GM21619 (cell line): ENCODE measurements at regions not wholly inside any gene's neighbourhood (a gene's known extent, or its start where the extent isn't known, plus 50 kb on each side); places are given as distances from the start of the nearest gene placed in this dataset.
"Not testable (repeated sequence)": the region's sequence is repeated elsewhere in the genome, so short reads cannot be mapped to it uniquely, and the experiment has no call there.

Source experiments
- ATAC-seq: cut with Tn5 transposase; IDR thresholded peaks from one replicate; pipeline ENCODE4 v1.9.1; 2021; ENCODE audit not compliant: unreplicated experiment

DNA sequence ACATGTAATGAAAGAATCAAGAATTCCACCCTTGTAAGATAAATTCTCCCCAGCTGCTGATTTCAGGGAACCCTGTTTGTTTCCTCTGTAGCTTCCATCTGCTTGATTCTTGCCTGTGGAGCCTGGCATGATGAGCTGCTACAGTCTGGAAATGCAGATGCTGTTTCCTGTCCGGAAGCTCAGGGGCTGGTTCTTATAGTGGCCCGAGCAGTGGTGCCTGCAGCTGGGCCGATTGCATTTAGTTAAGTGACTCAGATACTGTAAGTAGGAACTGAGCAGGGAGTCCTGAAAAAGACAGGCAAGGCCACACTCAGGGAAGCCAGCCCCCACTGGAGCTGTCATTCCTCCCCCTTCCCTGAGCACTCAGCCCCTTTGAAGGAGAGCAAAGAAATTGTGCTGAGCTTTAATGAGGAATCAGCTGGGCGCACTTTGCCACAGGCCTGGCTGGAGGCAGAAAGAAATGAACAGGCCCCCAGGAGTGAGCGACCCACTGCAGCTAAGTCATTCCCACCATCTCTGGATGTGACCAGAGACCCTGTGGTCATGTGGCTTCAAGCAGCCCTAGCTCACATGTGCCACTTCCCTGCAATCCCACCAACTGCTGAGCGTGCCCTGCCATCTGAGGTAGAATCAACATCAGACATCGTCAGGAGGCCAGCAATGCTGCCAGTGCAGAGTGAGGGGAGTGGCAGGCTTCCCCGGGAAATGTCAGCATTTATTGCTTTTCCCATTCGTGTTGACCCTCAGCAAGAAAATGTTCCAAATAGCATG, 206.0 kb upstream of the WWC1 start:
- no peak for ATAC-seq

DNA sequence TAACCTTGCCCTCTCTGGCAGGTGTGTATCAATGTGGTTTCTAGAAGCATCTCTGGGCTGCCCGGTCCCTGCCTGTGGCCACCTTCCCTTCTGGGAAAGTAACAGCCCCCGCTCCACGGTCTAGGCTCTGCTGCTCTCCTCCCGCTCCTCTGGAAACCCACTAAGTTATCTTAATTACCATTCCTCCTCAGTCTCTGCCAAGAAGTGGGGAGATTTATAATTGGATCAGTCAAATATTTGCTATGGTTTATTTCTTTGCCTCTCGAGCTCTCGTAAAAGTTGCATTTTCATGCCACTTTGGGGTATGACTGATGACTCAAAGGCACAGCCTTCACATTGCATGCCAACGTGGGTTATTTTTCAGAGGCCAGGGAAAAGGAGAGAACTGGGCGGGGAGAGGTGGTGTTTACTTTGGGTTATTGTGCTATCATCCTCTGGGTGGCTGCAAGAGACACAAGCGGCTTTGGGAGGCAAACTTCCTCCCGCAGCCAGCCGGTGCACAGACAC, 205.3 kb upstream of the WWC1 start:
- ATAC-seq, result no peak

DNA sequence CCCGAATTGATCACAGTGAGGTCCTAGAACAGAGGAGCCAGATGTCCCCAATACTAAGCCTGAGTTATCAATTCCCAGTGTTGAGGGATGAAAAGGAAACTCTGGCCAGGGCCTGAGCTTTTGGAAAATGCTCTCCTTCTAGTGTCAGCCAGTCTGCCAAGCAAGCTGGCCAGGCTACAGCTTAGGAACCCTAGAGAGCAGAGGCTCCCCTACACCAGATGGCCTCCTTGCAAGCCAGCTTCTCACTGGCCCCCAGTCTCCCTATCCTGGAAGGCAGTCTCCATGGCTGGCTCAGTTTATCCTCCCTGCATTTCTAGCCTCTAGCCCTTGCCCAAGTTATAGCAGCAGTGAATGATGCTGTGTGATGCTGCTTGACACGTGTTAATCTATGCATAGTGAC, 204.7 kb upstream of the WWC1 start:
- no peak for ATAC-seq

DNA sequence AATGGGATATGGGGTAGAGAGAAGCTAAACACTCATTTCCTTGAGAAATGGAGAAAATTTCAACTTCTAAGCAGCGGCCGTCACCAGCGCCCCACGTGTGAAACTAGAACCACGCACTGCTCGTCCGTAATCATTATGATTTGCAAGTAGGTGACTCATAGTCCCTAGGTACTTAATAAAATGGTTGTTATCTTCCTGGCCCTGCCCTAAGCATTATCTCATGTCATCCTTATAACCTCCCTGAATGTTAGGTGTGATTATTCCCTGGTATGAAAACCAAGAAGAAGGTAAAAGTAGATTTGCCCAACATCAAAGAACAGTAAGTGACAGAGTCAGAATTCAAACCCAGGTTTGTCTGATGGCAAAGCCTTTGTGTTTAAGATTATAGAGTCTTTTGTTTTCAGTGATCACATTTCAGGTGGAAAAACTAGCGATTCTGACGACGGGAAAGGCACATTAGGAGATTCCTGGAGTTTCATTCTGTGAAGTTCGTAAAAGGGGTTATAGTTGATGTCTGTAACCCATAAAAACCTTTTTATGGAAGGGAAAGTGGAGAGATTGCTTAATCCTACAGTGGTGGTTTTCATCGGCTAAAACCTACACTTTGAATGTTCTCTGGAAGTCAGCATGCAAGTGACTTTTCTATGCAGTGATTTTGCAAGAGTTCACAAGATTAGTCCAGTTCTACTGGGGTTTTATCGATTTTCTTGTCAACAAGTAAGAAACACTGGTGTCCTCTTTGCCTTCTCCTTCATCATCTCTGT, 202.9 kb upstream of the WWC1 start:
- no peak for ATAC-seq

DNA sequence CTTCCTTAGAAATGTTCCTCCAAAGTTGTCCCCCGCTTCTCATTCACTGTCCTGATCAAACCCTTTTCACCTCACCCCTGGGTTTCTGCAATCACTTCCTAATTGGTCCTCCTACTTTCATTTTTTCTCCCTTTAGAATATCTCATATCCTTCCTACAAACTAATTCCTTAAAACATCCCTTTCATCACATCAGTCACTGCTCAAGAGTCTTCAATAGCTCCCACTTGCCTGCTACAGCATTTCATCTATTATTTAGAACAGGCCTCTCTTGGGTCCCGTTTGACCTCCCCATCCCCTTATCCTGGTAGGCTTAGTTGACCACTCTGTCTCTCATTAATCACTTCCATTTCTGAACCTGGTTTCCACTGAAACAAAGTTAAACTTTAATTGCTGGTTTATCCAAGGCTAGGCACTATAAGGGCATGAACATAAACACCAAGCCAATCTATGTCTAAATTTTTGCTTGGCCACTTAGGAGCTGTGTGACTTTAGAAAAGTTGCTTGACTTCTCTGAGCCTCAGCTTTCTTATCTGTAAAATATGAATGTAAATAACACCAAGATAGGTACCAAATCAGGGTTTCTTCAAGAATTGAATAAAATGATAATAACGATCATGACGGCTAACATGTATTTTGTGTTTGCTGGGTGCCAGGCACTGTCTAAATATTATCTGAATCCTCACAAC, 202.1 kb upstream of the WWC1 start:
- ATAC-seq, result no peak

DNA sequence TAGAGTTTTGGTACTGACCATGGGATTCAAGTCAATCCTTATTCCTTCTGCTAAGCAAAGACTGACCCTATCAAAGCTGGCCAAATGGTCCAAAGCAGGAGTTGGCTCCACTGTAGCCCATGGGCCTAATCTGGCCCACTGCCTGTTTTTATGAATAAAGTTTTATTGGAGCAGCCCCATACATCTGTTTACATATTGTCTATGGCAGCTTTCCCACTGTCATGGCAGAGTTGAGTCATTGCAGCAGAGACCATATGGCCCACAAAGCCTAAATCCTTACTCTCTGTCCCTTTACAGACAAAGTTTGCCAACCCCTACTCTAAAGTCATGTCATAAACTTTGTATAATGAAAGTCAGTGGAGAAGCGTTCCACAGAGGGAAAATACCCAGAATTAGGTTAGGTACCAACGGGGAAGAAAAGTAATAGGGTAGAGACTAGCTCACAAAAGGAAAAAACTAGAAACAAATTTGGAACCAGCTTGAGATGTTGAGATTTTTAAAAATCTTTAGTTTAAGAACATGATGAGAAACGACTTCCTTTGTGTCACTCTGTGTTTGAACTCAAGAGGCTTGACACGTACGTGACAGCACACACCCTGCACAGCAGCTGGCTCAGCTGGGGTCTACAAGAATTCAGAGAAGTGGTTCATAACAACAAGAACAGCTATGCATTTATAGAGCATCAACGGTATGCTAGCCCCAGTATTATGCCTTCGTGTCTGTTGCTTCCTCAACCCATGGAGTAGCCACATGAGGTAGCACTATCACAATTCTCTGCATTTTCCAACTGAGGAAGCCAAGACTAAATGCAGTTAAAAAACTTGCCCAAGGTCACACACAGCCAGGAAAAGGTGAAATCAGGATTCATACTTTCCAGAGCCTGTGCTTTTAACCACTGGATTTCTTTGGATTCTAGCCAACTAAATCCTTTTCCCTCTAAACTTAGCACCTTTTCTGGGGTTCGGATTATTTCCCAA, 198.9 kb upstream of the WWC1 start:
- no peak for ATAC-seq

DNA sequence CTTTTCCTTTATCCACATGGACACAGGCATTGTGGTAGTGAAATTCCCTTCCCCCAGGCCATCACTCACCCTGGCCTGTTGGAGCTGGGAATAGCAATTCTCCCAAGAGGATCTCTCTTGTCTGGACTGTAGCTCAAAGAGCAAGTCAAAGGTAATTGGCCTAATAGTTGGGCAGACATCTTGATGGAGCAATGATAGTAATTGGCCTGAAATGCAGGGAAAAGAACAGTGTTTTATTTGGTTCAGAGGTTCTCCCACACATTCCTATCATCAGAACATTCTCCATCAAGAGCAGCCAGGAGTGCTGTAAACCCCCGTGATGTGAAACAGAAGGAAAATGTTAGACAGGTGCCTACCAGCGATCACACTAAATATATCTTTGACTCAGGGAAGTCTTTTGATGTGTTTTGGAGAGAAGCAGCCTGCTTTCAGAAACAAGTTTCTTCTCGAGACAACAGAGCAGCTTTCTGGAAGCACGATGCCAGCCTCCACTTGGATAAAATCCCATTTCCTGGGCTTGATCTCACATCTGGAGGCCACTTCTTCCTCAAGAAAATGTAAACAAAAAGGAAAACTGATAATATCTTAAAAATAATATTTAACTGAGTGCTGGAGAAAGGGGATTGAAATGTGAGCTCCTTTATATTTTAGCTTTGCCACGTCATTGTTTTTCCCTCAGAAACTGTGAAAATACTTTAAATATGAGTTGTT, 198.1 kb upstream of the WWC1 start:
- no peak for ATAC-seq

DNA sequence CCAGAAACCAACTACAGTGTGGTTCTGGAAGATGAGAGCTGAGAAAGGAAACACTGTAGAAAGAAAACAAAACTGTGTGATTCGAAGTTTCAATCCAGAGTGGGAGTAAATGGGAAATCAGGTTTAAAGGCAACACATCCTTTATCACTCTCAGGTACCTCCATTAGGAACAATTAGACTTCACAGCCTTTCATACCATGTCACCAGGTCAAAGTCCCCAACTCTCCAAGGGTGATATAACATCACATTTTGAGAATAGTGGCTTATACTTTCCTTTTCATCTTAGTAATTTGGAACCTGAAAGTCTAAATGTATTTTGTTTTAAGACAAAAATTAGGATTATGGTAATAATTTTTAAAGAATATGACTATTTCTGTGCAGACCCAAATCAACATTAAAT, 194.9 kb upstream of the WWC1 start:
- no peak for ATAC-seq

DNA sequence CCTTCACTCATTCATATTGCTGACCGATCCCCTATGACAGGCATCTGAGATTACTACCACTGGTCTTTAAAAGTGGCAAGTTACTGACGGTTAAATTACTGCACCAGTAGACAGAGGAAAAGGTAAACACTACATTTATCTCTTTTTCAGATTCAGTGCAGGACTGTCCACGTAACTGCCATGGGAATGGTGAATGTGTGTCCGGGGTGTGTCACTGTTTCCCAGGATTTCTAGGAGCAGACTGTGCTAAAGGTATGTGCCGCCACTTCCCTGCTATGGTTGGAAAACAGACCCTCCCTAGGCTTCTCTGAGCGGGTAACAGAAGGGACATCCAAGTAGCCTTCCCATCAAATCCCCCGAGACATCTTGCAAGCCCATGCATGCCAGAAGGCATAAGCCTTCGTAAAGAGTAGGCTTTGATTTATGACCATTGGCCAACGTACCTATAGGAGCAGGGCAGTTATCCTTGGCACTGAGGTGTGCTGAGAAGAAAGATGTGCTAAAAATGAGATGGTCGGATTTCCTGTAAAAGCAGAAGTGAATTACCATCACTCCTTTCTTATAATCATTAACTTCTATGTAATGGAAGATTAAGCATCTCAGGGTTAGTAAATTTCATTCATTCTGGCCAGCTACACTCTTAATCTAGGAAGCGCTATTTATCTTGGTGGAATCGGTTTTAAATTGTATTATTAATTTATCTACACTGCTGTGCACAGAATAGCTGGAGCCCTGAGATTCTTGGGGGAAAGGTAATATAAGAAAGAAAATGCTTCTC, 193.4 kb upstream of the WWC1 start:
- no peak for ATAC-seq

DNA sequence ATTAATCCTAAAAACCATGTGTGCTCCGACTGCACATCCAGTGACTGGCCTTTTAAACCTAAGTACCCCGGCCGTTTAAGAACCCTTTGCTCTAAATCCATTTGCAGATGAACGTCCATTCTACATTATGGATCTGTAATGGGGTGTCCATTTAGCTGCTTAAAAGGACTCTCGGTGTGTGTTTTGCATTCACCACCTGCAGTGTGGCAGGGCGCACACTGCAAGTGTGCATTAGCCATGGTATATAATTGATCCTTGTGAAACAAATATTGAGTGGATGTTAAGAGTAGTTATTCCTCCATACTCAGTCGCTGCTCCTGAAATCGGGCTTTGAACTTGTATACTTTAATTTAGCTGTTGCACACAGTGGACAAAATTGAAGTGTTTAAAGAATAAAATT, 190.1 kb upstream of the WWC1 start:
- ATAC-seq, result no peak

DNA sequence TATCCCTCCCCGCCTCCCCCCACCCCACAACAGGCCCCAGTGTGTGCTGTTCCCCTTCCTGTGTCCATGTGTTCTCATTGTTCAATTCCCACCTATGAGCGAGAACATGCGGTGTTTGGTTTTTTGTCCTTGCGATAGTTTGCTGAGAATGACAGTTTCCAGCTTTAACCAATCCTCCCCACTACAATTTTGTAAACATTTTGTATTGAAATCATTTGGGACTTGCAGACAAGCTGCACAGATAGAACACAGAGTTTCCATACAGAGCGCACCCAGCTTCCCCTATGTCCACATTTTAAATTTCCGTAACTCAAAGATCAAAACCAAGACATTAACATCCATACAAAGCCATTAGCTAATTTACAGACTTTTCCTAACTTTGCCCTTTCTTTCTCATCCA, 188.4 kb upstream of the WWC1 start:
- not testable (repeated sequence) for ATAC-seq

DNA sequence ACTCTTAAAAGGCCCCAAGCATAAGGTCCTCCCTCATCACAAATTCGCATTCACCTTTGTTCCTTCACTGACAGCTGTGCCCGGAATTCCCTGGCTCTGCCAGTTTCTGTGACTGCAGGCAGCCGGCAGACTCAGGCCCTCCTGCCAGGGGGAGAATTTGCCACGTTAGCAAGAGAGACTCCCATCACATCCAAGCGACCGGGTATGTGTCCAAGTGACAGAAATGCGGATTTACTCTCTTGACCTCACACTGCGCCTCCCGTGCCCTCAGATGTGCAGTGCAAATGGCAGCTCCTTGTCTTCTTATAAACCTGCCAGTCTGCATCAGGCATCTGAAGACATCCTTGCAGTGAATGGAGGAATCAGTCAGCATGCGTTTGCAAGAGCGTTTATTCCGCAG, 187.1 kb upstream of the WWC1 start:
- ATAC-seq, result no peak

DNA sequence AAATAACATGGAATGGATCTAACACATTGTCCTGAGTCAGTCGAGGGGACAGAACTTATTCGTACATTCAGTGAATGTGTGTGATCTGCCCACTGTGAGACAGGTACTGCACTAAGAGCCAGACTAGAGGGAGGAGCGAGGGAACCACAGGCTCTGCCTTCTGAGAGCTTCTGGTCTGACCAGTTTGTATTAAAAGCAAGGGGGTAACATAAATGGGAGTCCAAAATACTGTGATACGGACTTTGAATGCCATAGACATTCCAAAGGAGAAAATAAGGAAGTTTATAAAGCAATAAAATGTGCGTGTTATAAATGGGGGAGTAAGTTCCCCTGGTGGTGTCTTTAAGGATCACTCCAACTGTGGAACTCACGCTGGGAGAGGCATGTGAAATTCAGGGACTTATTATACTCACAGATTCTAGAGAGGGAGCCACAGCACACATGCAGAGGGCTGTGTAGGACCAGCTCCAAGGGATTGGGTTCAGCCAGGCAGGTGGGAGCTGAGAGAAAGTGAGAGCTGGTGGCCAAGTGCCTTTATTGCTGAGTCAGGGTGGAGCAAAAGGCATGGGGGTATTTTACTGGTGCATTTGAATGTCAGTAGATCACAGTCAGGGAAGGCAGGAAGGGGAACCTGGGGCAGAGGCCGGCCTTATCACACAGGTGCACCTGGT, 186.5 kb upstream of the WWC1 start:
- ATAC-seq, result no peak

DNA sequence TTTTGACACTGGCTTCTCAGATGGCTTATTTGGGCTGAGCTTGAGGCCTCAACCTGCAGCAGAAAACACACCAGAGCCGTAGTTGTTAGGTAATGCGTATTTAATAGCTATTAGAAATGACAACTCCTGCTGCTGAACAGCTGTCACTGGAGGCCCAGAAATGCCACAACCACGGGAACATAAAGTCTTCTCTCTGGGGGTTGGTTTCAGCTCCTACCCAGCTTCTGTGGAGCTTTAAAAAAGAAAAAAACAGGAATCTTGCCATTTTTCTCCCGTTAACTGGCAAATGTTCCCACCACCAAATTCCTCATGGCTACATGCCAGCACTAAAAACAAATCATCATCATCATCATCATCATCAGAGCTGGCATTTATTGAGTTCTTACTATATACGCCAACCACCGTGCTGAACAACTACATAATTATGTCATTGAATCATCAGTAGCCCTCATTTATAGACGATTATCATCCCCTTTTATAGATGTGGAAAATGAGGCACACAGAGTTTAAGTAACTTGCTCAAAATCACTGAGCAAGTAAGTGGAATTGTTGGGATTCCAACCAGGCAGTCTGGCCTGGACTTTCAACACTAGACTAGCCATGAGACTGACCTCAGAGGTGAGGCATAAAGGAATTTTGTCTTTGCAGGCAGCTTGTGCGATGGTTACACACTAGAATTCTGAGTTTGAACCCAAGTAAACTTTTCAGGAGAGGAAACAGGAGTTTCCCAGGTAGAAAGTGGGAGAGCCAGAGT, 185.3 kb upstream of the WWC1 start:
- ATAC-seq, result no peak

DNA sequence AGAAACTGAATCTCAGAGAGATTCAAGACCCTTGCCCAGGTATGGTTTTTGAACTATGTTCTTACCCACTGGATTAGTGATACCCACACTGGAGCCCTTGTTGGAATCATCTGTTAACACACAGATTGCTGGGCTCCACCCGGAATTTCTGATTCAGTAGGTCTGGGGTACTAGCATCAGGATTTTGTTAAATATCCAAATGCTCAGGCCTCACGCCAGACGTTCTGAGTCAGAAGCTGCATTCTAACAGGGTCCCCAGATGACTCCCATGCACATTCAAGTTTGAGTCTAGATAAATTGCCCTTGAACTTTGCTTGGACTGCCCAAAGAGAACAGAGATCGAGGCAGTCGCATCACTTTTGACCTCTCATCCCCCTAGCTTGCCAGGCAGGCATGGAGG, 182.0 kb upstream of the WWC1 start:
- no peak for ATAC-seq

DNA sequence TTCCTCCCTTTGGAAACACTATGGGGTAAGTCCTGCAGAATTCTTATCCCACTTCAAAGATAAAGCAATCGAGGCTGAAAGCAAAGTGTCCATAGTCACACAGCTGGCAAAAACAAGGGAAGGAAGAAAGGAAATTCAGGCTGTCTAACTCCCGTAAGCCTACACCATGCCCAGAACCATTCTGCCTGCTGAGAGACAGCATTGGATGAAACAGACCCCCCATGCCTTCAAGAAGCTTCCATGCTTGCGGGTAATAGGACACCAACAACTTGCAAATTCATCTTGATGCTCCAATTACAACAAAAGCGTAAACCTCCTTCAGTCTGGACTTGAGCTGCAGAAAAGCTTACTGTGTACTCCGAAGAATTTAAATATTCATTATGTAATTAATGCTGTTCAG, 181.1 kb upstream of the WWC1 start:
- no peak for ATAC-seq

DNA sequence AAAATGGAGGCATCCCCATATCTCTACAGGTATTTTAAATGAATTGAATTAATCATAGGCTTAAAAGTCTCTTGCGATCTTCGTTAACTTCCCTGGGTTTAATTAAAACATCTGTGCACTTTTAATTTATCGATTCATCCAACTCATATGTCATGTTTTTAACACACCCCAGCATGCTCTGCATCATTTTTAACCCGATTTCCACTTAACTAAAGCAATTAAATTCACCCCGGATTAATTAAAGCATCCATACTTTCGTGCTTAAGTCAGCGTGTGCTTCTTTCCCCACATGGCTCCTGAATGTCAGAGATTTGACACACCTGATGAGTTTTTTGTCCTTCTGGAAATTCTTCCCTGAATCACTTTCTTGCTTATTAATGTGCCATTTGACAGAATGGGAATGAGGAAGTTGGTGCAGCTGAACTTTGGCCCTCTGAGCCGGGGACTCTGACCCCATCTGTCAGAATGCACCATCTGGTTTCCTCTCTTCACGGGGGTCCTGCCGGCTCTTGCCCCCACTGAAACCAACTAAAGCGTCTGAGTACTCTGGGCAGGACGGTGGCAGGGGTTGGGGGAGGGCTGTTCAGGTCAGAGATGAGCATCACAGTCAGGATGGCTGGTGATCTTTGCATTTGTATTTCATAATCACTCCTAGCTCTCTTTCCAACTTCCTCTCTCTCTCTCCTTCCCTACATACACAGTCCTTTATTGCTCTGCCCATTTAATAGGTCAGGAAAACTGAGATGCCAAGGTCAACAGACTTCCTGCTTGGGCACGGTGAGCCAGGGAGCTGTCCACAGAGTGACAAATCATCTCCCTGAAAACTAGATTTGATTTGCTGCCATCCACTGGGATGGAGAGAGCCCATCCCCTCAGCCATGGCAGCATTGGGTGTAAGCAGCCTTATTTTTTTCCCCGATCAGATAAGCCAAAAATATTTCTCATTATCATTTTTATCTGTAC, 180.3 kb upstream of the WWC1 start:
- no peak for ATAC-seq
